Esophagus squamous epithelium (tissue), 5 donors: ENCODE measurements at regions not wholly inside any gene's neighbourhood (a gene's known extent, or its start where the extent isn't known, plus 50 kb on each side); places are given as distances from the start of the nearest gene placed in this dataset.

Source experiments
- DNase-seq: peaks from one replicate; lab custom pipeline; 2025; lab: John Stamatoyannopoulos, UW
- H3K27ac ChIP-seq, 4 donors: fragments of 200-600 bp; sonication (generic); one replicate each; pipeline ENCODE4 v1.5.1; 2016 to 2019; ENCODE audit warnings: mild to moderate bottlenecking in 1 of 4
- H3K27me3 ChIP-seq, 4 donors: fragments of 200-600 bp; sonication (generic); 1 replicate in 3 of 4; 2 replicates in 1 of 4; pipeline versions ENCODE4 v1.5.1 to v1.6.0; 2017 to 2021; ENCODE audit warnings: antibody characterized with exemption in 1 of 4
- H3K36me3 ChIP-seq, 3 donors: fragments of 200-600 bp; sonication (generic); one replicate each; pipeline ENCODE4 v1.5.1; 2016 to 2019
- H3K4me1 ChIP-seq, 3 donors: fragments of 200-600 bp; sonication (generic); one replicate each; pipeline ENCODE4 v1.5.1; 2017 to 2019
- H3K4me3 ChIP-seq, 4 donors: fragments of 200-600 bp; sonication (generic); 1 replicate in 3 of 4; 2 replicates in 1 of 4; pipeline ENCODE4 v1.5.1; 2016 to 2019; ENCODE audit warnings: mild to moderate bottlenecking in 2 of 4, moderate library complexity in 1 of 4
- H3K9me3 ChIP-seq, 3 donors: fragments of 200-600 bp; sonication (generic); one replicate each; pipeline ENCODE4 v1.5.1; 2016 to 2019
- CTCF ChIP-seq, 6 experiments: fragments of 450-650 bp in 4 of 6; fragments of 200-600 bp in 2 of 6; sonication (generic) in 2 of 6; IDR thresholded peaks; one replicate each; pipeline ENCODE4 v1.5.1; 2016 to 2019; ENCODE audit warnings: antibody characterized with exemption in 6 of 6, mild to moderate bottlenecking in 4 of 6, moderate library complexity in 4 of 6
- POLR2A ChIP-seq, 4 donors: fragments of 450-650 bp; IDR thresholded peaks; one replicate each; pipeline ENCODE4 v1.6.1; 2017; ENCODE audit warnings: antibody characterized with exemption in 4 of 4, mild to moderate bottlenecking in 4 of 4, moderate library complexity in 3 of 4
- WGBS, 2 donors: methylation state at CpG; one replicate each; pipeline ENCODE4 v1.1.5; 2018; 5-methylcytosine and 5-hydroxymethylcytosine counted together
- intact Hi-C: fragments of 100-400 bp; cut with DNase I; formaldehyde crosslinking; loops from one replicate; pipeline ENCODE4 v1.15.0; 2022
- donor health status: DM: yes; HTN: yes; CAD: no.

- peaks cover 7 to 24% (median 11%) of the 10 kb centered on the region in 3 donors for H3K4me1 ChIP-seq
- no peak overlapping the region for H3K4me3 ChIP-seq
- peaks cover 0 to 46% (median 0%) of the 10 kb centered on the region in 4 donors for H3K27me3 ChIP-seq
- 36 to 88% methylated on average over 3 to 9 of the region's 10 CpGs for WGBS, 2 donors
- no peaks in the 10 kb centered on the region for H3K36me3 ChIP-seq
- TF ChIP-seq POLR2A (IDR thresholded peaks at IDR 0.05) = no peak
- no peak for TF ChIP-seq CTCF (IDR thresholded peaks at IDR 0.05)
- intact Hi-C loops = no loop called here
- H3K9me3 ChIP-seq = no peaks in the 10 kb centered on the region
- no peak overlapping the region for H3K27ac ChIP-seq
- no peak for DNase-seq
Measured at GRCh38 chr17:77782201-77782600, 176.3 kb upstream of the TNRC6C start.

- 82 to 96% methylated on average over 4 to 14 of the region's 14 CpGs for WGBS, 2 donors
- peaks cover 7 to 24% (median 11%) of the 10 kb centered on the region in 3 donors for H3K4me1 ChIP-seq
- no peaks in the 10 kb centered on the region for H3K9me3 ChIP-seq
- no peak overlapping the region for H3K27ac ChIP-seq
- H3K27me3 ChIP-seq = peaks cover 0 to 51% (median 0%) of the 10 kb centered on the region in 4 donors
- H3K4me3 ChIP-seq = no peak overlapping the region
- intact Hi-C loops = no loop called here
- TF ChIP-seq CTCF (IDR thresholded peaks at IDR 0.05) (no peak), POLR2A (IDR thresholded peaks at IDR 0.05) (no peak)
- H3K36me3 ChIP-seq = no peaks in the 10 kb centered on the region
- no peak for DNase-seq
Measured at GRCh38 chr17:77782611-77783010, 175.9 kb upstream of the TNRC6C start.

DNA sequence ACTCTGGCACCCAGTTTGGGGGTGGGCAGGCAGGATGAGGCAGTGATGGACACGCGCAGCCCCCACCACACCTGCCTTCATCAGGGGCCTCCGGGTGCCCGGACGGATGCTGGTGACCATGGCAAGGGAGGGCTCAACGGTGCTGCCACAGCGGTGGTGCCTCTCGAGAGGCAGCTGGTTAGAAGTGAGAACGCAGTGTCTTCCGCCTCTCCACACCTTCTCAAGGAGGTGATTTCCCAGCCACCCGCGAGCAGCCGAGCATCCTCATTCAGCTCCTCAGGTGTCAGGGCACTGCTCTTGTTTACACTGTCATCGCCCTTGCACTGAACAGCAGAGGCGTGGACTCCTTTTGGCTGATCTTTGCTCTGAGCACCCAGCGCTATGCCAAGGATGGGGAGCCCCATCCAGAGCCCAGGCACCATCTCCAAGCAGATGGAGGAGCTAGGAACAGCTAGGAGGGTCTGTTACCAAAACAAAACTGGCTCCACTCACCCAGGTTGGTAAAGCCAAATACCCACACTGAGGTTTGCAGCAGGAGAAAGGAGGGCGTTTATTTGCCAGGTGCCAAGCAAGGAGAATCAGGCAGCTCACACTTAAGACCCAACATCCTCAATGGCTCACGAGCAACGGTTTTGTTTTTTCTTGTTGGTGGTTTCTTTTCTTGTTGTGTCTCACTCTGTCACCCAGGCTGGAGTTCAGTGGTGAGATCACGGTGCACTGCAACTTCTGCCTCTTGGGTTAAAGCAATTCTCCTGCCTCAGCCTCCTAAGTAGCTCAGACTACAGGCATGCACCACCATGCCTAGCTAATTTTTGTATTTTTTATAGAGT is 174.3 kb upstream of the TNRC6C start:
- peaks cover 0 to 15% (median 7%) of the 10 kb centered on the region in 3 donors for H3K4me1 ChIP-seq
- no peak for DNase-seq

GRCh38 chr17:77785312-77785905 is 173.1 kb upstream of the TNRC6C start:
- TF ChIP-seq CTCF (IDR thresholded peaks at IDR 0.05) (no peak), POLR2A (IDR thresholded peaks at IDR 0.05) (no peak)
- no peak for DNase-seq
- Histone ChIP-seq H3K36me3 (no peaks in the 10 kb centered on the region), H3K9me3 (no peaks in the 10 kb centered on the region), H3K4me3 (no peak overlapping the region), H3K27ac (no peak overlapping the region), H3K4me1 (peaks cover 0 to 3% (median 0%) of the 10 kb centered on the region in 3 donors), H3K27me3 (peaks cover 0 to 67% (median 0%) of the 10 kb centered on the region in 4 donors)
- WGBS, 2 donors = 78 to 87% methylated on average over 14 to 15 of the region's 15 CpGs
- intact Hi-C loops = no loop called here

More for the DNA sequence above, 174.3 kb upstream of the TNRC6C start:
- Histone ChIP-seq H3K36me3 (no peaks in the 10 kb centered on the region), H3K27ac (no peak overlapping the region), H3K27me3 (peaks cover 0 to 62% (median 0%) of the 10 kb centered on the region in 4 donors), H3K9me3 (no peaks in the 10 kb centered on the region), H3K4me3 (no peak overlapping the region)
- TF ChIP-seq CTCF (IDR thresholded peaks at IDR 0.05) (no peak), POLR2A (IDR thresholded peaks at IDR 0.05) (no peak)
- 69 to 81% methylated on average over 10 to 18 of the region's 20 CpGs for WGBS, 2 donors
- intact Hi-C loops = no loop called here

DNA sequence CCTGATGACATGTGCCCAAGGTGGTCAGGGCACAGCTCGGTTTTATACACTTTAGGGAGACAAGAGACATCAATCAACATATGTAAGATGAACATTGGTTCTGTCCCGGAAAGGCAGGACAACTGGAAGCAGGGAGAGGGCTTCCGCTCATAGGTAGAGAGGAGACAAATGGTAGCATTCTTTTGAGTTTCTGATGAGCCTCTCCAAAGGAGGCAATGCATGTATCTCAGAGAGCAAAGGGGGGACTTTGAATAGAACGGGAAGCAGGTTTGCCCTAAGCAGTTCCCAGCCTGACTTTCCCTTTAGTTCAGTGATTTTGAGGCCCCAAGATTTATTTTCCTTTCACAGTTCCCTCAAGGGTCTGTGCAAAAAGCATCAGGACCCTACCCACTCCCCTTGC is 172.4 kb upstream of the TNRC6C start:
- H3K36me3 ChIP-seq = no peaks in the 10 kb centered on the region
- peaks cover 0 to 66% (median 0%) of the 10 kb centered on the region in 4 donors for H3K27me3 ChIP-seq
- 73 to 78% methylated on average over 3 to 4 of the region's 4 CpGs for WGBS, 2 donors
- H3K9me3 ChIP-seq = no peaks in the 10 kb centered on the region
- H3K4me1 ChIP-seq = no peaks in the 10 kb centered on the region
- no peak overlapping the region for H3K27ac ChIP-seq
- intact Hi-C loops = no loop called here
- no peak for TF ChIP-seq POLR2A (IDR thresholded peaks at IDR 0.05)
- no peak for TF ChIP-seq CTCF (IDR thresholded peaks at IDR 0.05)
- no peak for DNase-seq
- no peak overlapping the region for H3K4me3 ChIP-seq
